ENCODE measurements at regions not wholly inside any gene's neighbourhood (a gene's known extent, or its start where the extent isn't known, plus 50 kb on each side); places are given as distances from the start of the nearest gene placed in this dataset.

GRCh38 chr16:24446189-24446588 lies 93.2 kb upstream of the RBBP6 start (continued):
- TF ChIP-seq HOMEZ (CRISPR knock-in tag; IDR thresholded peaks at IDR 0.05) = no peak
- TF ChIP-seq TCFL5 (CRISPR knock-in tag; conservative IDR thresholded peaks at IDR 0.05) = no peak
- no peak for TF ChIP-seq ZNF740 (CRISPR knock-in tag; IDR thresholded peaks at IDR 0.05)
- no peak for TF ChIP-seq ZNF740 (tag; IDR thresholded peaks at IDR 0.05)
- no peak for TF ChIP-seq SRSF9 (IDR thresholded peaks at IDR 0.05; ENCODE audit: borderline replicate concordance, low read depth, low read length)
- no peak for TF ChIP-seq SPI1 (IDR thresholded peaks at IDR 0.05; ENCODE audit: borderline replicate concordance, low read depth, low read length)
- no peak for TF ChIP-seq ZNF589 (CRISPR knock-in tag; IDR thresholded peaks at IDR 0.05; ENCODE audit: low read depth)
- no peak for TF ChIP-seq NR1H2 (CRISPR knock-in tag; IDR thresholded peaks at IDR 0.05)
- TF ChIP-seq ZNF347 (CRISPR knock-in tag; IDR thresholded peaks at IDR 0.05; ENCODE audit: low read depth) = no peak
- no peak for TF ChIP-seq MYC (IDR thresholded peaks at IDR 0.05; ENCODE audit: low read depth, low read length)
- no peak for TF ChIP-seq MYC (CRISPR knock-in tag; IDR thresholded peaks at IDR 0.05; ENCODE audit: borderline replicate concordance, low read depth)
